ENCODE measurements at regions not wholly inside any gene's neighbourhood (a gene's known extent, or its start where the extent isn't known, plus 50 kb on each side); places are given as distances from the start of the nearest gene placed in this dataset.

GRCh38 chr17:15023589-15024336 lies 241.4 kb downstream of the PMP22 start:
- Histone ChIP-seq H3K4me1 (ENCODE audit: insufficient read depth, low read length) (no peaks in the 10 kb centered on the region), H3K4me3 (ENCODE audit: low read length) (no peak overlapping the region), H3K9me3 (ENCODE audit: low read length) (no peaks in the 10 kb centered on the region), H2AFZ (ENCODE audit: low read depth, low read length) (no peak overlapping the region), H3K27me3 (ENCODE audit: insufficient read depth, low read length) (no peaks in the 10 kb centered on the region), H3K36me3 (ENCODE audit: insufficient read depth, low read length) (no peaks in the 10 kb centered on the region)

GRCh38 chr17:15019158-15019557 lies 246.0 kb downstream of the PMP22 start:
- Histone ChIP-seq H3K27me3 (ENCODE audit: insufficient read depth, low read length) (no peaks in the 10 kb centered on the region), H3K4me3 (ENCODE audit: low read length) (no peak overlapping the region), H3K4me1 (ENCODE audit: insufficient read depth, low read length) (no peaks in the 10 kb centered on the region), H3K9me3 (ENCODE audit: low read length) (no peaks in the 10 kb centered on the region), H3K36me3 (ENCODE audit: insufficient read depth, low read length) (no peaks in the 10 kb centered on the region), H2AFZ (ENCODE audit: low read depth, low read length) (no peak overlapping the region)

DNA sequence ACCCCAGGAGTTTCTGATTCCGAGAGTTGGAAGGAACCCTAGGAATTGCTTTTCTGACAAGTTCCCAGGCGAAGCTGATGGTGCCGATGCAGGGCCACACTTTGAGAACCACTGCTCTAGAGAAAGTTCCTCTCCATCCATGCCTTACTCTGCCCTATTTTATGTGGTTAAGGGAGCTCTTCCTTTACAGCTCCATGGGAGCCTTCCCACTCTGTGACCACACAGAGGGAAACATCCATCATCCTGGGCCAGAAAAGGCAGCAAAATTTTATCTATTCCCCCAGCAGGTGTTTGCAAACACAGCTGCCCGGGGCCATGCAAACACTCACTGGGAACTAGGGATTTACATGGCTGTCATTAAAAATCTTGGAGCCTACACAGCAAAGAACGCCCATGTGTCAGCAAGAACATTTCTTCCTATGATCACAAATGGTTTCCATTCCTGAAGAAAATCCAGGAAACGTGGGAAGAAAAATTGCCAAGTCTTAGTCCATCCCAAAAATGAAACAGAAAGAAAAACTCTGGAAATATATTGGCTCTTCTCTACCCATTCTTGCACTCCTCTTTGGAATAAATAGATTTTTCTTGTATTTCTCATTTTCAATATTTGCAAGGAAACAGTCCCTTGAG lies 252.7 kb downstream of the PMP22 start:
- H3K9me3 ChIP-seq (ENCODE audit: low read length): no peaks in the 10 kb centered on the region
- H3K36me3 ChIP-seq (ENCODE audit: insufficient read depth, low read length): no peaks in the 10 kb centered on the region
- no peak overlapping the region for H2AFZ ChIP-seq (ENCODE audit: low read depth, low read length)
- peaks cover 3% of the 10 kb centered on the region for H3K27me3 ChIP-seq (ENCODE audit: insufficient read depth, low read length)
- no peaks in the 10 kb centered on the region for H3K4me1 ChIP-seq (ENCODE audit: insufficient read depth, low read length)
- no peak overlapping the region for H3K4me3 ChIP-seq (ENCODE audit: low read length)

DNA sequence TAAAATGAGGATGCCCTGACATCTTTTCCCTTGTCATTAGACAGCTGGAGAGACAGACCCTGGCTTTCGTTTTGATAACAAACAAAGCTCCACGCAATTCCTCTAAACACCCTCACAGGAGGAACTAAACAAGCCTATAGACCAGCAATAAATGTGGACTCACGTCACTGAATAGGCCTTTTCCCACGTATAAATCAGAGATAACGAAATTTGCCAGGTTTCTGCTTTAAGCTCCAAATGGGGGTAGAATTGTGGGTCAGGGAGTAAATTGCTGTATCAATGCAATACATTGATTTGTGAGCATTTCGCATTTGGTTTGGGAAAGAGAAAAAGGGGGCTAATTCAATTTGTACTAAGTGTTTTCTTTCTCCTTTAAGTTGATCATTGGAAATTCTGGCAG lies 256.0 kb downstream of the PMP22 start:
- H3K4me1 ChIP-seq (ENCODE audit: insufficient read depth, low read length): no peaks in the 10 kb centered on the region
- peaks cover 3% of the 10 kb centered on the region for H3K27me3 ChIP-seq (ENCODE audit: insufficient read depth, low read length)
- no peaks in the 10 kb centered on the region for H3K9me3 ChIP-seq (ENCODE audit: low read length)
- H2AFZ ChIP-seq (ENCODE audit: low read depth, low read length): no peak overlapping the region
- H3K4me3 ChIP-seq (ENCODE audit: low read length): no peak overlapping the region
- no peaks in the 10 kb centered on the region for H3K36me3 ChIP-seq (ENCODE audit: insufficient read depth, low read length)

GRCh38 chr17:15007147-15007553 lies 258.0 kb downstream of the PMP22 start:
- no peaks in the 10 kb centered on the region for H3K9me3 ChIP-seq (ENCODE audit: low read length)
- H3K4me3 ChIP-seq (ENCODE audit: low read length): no peak overlapping the region
- H3K36me3 ChIP-seq (ENCODE audit: insufficient read depth, low read length): no peaks in the 10 kb centered on the region
- no peaks in the 10 kb centered on the region for H3K4me1 ChIP-seq (ENCODE audit: insufficient read depth, low read length)
- H2AFZ ChIP-seq (ENCODE audit: low read depth, low read length): no peak overlapping the region
- H3K27me3 ChIP-seq (ENCODE audit: insufficient read depth, low read length): peaks cover 3% of the 10 kb centered on the region

DNA sequence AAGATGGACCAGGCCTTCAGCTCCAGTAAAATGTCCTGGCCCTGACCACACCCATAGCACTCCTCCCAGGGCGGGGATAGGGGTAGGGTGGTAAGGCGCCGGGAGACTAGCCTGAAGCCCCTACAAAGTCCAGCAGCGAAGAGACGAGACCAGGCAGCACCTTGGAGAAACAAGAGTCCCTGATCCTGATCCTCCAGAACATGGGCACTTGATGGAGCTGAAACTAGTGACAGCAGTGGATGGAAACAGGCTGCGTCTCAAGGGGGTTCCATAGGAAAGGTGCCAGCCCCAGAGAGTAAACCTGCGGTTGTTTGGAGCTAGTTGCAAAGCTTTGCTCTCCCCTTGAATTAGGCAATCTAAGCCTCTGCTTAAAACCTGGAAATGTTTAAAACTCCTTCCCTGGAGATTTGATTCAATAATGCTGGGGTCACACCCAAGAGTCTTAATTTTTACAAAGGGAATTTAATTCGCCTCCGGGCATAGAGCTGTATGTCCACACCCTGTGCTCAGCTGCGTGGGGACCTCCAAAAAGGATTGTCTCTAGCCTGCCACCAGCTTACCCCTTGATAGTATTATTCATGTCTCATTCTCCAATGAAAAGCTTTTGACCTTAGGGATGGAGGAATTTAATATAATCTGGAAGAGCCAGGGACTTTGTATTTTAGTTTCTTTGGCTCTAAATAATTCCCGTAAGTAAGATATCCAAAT lies 258.6 kb downstream of the PMP22 start:
- Histone ChIP-seq H2AFZ (ENCODE audit: low read depth, low read length) (no peak overlapping the region), H3K4me3 (ENCODE audit: low read length) (no peak overlapping the region), H3K27me3 (ENCODE audit: insufficient read depth, low read length) (peaks cover 3% of the 10 kb centered on the region), H3K9me3 (ENCODE audit: low read length) (no peaks in the 10 kb centered on the region), H3K36me3 (ENCODE audit: insufficient read depth, low read length) (no peaks in the 10 kb centered on the region), H3K4me1 (ENCODE audit: insufficient read depth, low read length) (no peaks in the 10 kb centered on the region)

DNA sequence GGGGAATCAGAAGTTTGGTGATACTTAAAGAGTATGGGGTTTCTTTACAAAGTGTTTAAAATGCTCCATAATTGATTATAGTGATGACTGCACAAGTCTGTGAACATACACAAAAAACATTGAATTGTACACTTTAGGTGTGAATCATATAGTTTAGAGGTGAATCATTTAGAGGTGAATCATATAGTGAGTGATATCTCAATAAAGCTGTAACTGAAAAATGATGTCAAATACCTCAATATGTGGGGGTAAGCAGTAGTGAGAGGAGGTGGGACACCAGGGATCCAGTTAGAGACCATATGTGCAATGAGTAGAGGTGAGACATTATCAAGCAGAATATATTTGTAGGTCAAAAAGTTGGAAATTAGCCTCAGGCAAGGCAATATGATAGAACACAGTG lies 264.5 kb downstream of the PMP22 start:
- Histone ChIP-seq H3K27me3 (ENCODE audit: insufficient read depth, low read length) (peaks cover 4% of the 10 kb centered on the region), H3K36me3 (ENCODE audit: insufficient read depth, low read length) (no peaks in the 10 kb centered on the region), H3K4me1 (ENCODE audit: insufficient read depth, low read length) (no peaks in the 10 kb centered on the region), H3K9me3 (ENCODE audit: low read length) (no peaks in the 10 kb centered on the region), H2AFZ (ENCODE audit: low read depth, low read length) (no peak overlapping the region), H3K4me3 (ENCODE audit: low read length) (no peak overlapping the region)

GRCh38 chr17:14997290-14997689 lies 267.8 kb downstream of the PMP22 start:
- no peaks in the 10 kb centered on the region for H3K4me1 ChIP-seq (ENCODE audit: insufficient read depth, low read length)
- no peaks in the 10 kb centered on the region for H3K36me3 ChIP-seq (ENCODE audit: insufficient read depth, low read length)
- H2AFZ ChIP-seq (ENCODE audit: low read depth, low read length): no peak overlapping the region
- H3K9me3 ChIP-seq (ENCODE audit: low read length): no peaks in the 10 kb centered on the region
- H3K4me3 ChIP-seq (ENCODE audit: low read length): no peak overlapping the region
- H3K27me3 ChIP-seq (ENCODE audit: insufficient read depth, low read length): peaks cover 4% of the 10 kb centered on the region

DNA sequence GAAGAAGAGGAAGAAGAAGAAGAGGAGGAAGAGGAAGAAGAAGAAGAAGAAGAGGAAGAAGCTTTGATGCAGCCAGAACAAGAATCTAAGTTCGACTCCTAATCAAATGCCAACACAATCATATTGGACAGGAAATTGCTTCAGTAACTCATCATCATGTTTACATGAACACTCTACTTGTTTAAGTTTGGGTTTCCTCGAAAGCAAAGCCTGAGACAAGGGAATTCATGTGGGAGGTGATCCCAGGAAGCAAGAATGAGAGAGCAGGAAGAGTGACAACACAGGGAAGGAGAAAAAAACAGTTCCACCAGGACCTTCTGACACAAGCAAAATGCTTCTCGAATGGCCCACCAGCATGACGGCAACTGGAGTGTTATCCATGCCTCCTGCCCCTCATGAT lies 279.0 kb downstream of the PMP22 start:
- no peaks in the 10 kb centered on the region for H3K36me3 ChIP-seq (ENCODE audit: insufficient read depth, low read length)
- no peak overlapping the region for H2AFZ ChIP-seq (ENCODE audit: low read depth, low read length)
- no peaks in the 10 kb centered on the region for H3K27me3 ChIP-seq (ENCODE audit: insufficient read depth, low read length)
- H3K4me3 ChIP-seq (ENCODE audit: low read length): no peak overlapping the region
- no peaks in the 10 kb centered on the region for H3K4me1 ChIP-seq (ENCODE audit: insufficient read depth, low read length)
- H3K9me3 ChIP-seq (ENCODE audit: low read length): peaks cover 2% of the 10 kb centered on the region

GRCh38 chr17:14972844-14973243 lies 292.3 kb downstream of the PMP22 start:
- H3K27me3 ChIP-seq (ENCODE audit: insufficient read depth, low read length): no peaks in the 10 kb centered on the region
- H3K4me1 ChIP-seq (ENCODE audit: insufficient read depth, low read length): peaks cover 12% of the 10 kb centered on the region
- no peaks in the 10 kb centered on the region for H3K9me3 ChIP-seq (ENCODE audit: low read length)
- H3K36me3 ChIP-seq (ENCODE audit: insufficient read depth, low read length): no peaks in the 10 kb centered on the region
- no peak overlapping the region for H2AFZ ChIP-seq (ENCODE audit: low read depth, low read length)
- no peak overlapping the region for H3K4me3 ChIP-seq (ENCODE audit: low read length)

- no peak overlapping the region for H2AFZ ChIP-seq (ENCODE audit: low read depth, low read length)
- no peaks in the 10 kb centered on the region for H3K36me3 ChIP-seq (ENCODE audit: insufficient read depth, low read length)
- peaks cover 12% of the 10 kb centered on the region for H3K4me1 ChIP-seq (ENCODE audit: insufficient read depth, low read length)
- no peaks in the 10 kb centered on the region for H3K9me3 ChIP-seq (ENCODE audit: low read length)
- no peak overlapping the region for H3K4me3 ChIP-seq (ENCODE audit: low read length)
- no peaks in the 10 kb centered on the region for H3K27me3 ChIP-seq (ENCODE audit: insufficient read depth, low read length)
Observed at GRCh38 chr17:14971054-14971453, 294.1 kb downstream of the PMP22 start.

DNA sequence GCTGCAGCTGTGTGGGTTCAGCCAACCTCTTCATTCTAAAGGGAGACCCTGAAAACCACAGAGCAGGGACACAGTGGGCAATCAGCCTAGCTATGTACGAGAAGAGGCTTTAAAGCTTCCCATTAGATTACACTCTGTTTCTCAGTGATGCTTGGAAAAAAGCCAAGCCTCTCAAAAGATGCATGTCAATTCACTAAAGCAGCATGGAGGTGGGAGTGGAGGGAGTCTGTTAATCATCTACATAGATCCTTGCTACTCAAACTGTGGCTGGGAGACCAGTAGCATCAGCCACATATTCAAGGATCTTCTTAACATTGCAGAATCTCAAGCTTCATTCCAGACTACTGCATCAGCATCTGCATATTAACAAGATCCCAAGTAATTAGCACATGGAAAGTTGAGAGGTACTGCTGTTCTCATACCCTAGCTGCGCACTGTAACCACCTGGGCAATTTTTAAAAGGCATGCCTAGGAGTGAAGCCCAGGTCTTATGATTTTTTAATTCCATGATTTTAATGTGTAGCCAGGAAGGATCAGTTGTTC lies 305.9 kb downstream of the PMP22 start:
- no peak overlapping the region for H2AFZ ChIP-seq (ENCODE audit: low read depth, low read length)
- no peaks in the 10 kb centered on the region for H3K4me1 ChIP-seq (ENCODE audit: insufficient read depth, low read length)
- H3K9me3 ChIP-seq (ENCODE audit: low read length): no peaks in the 10 kb centered on the region
- H3K27me3 ChIP-seq (ENCODE audit: insufficient read depth, low read length): no peaks in the 10 kb centered on the region
- no peak overlapping the region for H3K4me3 ChIP-seq (ENCODE audit: low read length)
- H3K36me3 ChIP-seq (ENCODE audit: insufficient read depth, low read length): no peaks in the 10 kb centered on the region

DNA sequence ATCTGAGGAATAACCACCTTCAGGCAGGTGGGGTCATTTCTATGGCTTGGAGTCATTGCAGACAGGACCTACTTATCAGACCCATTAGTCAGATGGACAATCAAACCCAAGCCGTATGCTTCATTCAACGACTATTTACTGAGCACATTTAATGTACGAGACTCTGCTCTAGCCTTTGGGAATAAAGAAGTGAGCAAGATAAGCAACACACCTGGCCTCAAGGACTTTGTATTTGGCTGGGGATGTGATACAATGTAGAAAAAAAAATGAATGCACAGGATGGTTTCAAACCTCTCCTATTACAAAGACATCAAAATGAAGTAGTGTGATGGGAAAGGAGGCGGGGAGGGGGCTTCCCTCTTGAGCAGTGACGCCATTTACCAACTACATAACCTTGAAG lies 311.7 kb downstream of the PMP22 start:
- H3K4me3 ChIP-seq (ENCODE audit: low read length): no peak overlapping the region
- H3K36me3 ChIP-seq (ENCODE audit: insufficient read depth, low read length): no peaks in the 10 kb centered on the region
- peaks cover 3% of the 10 kb centered on the region for H3K4me1 ChIP-seq (ENCODE audit: insufficient read depth, low read length)
- H3K27me3 ChIP-seq (ENCODE audit: insufficient read depth, low read length): no peaks in the 10 kb centered on the region
- H2AFZ ChIP-seq (ENCODE audit: low read depth, low read length): no peak overlapping the region
- H3K9me3 ChIP-seq (ENCODE audit: low read length): no peaks in the 10 kb centered on the region
